Activated CD8-positive, alpha-beta memory T cell treated with anti-CD3 and anti-CD28 coated beads, Interleukin-2, amount 50 U/mL, for 48 hours (primary cell): ENCODE measurements at regions not wholly inside any gene's neighbourhood (a gene's known extent, or its start where the extent isn't known, plus 50 kb on each side); places are given as distances from the start of the nearest gene placed in this dataset.

ENCODE experiments used
- DNase-seq: peaks from one replicate; pipeline ENCODE4 v3.0.0-alpha.2; 2020

DNA sequence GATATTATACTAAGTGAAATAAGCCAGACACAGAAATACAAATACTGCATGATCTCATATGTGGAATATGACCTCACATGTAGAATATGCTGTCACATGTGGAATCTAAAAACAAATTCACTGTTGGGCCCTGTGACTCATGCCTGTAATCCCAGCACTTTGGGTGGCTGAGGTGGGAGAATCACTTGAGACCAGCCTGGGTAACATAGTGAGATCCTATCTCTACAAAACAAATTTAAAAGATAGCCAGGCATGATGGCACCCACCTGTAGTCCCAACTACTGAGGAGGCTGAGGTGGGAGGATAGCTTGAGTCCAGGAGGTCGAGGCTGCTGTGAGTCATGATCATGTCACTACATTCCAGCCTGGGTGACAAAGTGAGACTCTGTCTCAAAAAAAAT, 160.3 kb downstream of the PTEN start:
- DNase-seq, result no peak

DNA sequence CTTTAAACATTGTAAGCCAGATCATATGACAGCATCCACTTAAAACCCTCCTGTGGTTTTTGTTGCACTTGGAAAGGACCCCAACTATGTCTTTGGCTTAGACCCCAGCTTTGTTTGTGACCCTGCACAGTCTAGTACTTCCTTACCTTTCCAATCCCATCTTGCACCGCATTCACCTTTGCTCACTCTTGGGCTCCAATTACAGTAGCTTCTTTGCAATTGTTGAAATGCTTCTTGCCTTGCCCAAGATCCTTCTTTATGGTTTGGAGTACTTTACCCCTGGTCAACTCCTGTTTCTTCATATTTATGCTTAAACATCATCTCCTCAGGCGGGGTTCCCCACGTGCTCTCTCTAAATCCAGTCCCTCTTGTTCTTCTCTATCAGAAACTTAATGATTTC, 162.6 kb downstream of the PTEN start:
- no peak for DNase-seq

DNA sequence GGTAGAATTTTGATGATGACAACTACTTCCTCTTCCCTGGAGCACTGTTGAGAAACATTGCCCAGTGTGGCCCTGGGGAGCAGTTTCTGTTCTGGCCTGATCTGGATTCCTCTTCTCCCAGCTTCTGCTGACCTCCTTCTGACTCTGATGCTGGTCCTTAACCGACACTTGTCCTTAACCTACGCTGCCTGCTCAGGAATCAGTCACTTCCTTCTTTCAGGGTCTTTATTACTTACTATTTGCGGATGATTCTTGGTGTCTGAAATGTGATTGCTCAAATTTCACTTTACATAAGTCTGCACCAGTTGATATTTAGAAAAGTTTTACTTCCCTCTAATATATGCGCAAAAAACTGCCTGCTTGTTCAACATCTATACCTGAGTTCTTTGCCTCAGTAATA, 164.1 kb downstream of the PTEN start:
- no peak for DNase-seq

DNA sequence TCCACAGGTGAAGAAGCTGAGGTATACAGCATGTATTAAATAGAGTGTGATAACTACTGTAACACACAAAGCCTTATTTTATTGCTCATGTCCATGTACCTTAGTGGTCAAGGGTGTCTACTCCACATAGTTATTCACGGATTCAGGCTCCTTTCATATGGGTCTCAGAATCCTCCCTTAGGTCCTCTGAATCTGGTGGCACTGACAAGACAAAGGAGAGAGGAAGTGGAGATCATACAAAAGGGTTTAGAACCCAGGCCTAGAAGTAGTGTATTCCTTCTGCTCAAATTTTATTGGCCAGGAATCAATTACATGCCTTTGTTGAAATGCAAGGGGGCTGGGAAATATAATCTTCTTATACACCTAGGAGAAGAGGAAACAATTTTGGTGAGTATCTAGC, 164.6 kb downstream of the PTEN start:
- DNase-seq, result no peak

DNA sequence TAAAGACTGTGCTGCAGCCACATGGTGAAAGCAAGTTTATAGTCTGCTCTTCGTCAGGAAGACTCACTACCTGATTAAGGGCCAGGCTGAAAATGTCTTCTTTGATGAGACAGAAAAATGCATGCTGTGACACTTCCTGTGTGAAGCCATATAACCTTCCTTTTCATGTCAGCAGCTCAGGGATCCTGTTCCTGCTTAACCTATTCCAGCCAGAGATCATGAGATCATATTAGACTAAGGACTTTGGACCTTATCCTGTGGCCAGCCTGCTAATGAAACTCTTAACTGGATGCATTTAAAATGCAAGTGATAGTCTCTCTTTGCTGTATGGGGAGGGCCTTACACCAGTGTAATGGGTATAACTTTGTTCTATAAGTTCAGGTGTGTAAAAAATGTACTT, 165.2 kb downstream of the PTEN start:
- no peak for DNase-seq

DNA sequence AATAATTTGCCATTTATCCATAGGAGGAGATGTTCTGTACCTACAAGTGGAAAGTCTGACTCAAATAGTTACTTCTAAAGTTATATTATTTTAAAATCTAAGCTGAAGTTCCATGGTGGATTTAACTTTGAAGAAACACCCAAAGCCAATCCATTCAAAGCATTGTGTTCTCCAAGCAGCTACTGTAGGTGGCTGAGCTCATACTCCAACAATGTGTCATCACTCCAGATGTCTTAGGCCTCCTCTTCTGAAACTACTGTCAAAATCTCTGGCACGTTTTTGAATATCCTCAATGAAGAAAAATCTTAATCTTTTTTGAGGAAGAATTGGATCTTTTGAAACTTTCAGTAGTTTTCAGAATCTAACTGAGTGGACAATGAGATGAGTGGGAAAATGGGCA, 169.1 kb downstream of the PTEN start:
- no peak for DNase-seq

DNA sequence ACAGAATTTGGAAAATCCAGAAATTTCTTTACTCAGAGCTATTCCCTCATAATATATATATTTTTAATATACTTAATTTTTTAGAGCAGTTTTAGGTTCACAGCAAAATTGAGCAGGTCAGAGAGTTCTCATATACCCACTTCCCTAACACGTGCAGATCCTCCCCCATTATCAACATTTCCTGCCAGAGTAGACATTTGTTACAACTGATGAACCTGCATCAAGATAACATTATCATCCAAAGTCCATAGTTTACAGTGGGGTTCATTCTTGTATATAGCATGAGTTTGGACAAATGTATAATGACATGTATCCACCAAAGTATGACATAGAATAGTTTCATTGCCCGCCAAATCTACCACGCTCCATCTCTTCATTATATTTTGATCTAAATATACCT, 170.0 kb downstream of the PTEN start:
- DNase-seq, result no peak

DNA sequence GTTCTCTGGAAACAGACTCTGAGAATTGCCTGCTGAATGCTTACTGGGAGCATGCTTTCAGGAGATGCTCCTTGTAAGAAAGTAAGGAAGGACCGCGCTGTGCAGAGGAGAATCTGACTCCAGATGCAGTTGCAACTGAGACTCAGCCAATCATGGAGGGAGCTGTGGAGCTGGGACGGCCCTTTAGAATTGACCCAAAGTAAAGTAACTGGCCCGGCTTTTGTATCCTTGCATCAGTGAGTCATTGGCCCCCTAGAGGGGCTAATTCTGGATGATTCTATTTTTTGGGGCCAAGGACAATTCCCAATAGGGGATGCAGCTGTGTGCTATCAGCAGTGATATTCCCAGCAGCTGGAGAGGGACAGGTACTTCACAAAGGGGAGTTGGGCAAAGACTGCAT, 170.4 kb downstream of the PTEN start:
- no peak for DNase-seq

DNA sequence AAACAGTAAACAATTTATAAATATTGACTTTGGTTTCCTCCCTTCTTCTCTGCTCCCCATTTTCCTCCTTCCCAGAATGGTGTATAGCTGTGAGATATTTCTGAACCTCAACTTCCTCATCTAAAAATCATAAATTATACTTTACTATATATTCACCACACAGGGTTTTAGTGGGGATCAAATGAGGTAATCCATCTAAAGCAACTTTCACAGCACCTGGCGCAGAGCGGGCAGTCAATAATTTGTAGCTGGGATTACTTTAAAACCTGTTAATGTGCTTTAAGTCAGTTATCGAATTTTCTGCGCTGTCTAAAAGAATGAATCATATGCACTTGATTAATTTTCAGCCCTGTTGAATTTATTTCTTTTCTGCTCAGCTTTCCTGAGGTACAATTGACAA, 172.7 kb downstream of the PTEN start:
- DNase-seq, result no peak

DNA sequence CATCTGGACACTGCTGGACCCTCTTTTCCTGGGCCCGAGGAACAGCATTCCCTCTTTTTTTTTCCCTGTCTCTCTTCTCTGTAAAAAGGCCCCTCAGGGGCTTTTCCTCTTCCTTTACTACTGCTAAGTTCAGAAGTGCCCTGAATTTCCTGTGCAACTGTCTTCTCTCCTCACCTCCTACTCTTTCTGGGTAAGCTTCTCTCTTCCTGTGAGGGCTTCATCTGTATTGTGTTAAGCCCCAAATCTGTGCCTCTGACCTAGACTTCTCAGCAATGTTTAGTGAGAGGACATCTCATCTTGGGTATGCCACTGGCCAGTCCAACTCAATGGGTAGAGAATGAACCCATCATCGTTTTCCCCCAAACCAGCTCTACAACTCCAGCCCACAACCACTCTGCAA, 174.2 kb downstream of the PTEN start:
- DNase-seq, result no peak

DNA sequence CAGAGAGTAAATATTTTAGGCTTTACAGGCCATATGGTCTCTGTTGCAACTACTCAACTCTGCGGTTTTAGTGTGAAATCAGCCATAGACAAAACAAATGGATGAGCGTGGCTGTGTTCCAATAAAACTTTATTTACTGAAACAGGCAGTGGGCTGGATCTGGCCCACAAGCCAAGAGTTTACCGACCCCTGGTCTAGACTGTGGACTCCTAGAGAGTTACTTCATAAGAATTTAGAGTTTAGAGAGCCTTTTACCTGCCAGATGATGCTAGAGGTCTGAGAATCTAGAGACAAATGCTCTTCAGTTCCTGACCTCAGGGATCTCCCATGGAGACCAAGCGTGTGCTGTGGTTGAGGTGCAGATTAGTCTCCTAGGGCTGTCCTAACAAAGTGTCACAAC, 174.8 kb downstream of the PTEN start:
- no peak for DNase-seq

DNA sequence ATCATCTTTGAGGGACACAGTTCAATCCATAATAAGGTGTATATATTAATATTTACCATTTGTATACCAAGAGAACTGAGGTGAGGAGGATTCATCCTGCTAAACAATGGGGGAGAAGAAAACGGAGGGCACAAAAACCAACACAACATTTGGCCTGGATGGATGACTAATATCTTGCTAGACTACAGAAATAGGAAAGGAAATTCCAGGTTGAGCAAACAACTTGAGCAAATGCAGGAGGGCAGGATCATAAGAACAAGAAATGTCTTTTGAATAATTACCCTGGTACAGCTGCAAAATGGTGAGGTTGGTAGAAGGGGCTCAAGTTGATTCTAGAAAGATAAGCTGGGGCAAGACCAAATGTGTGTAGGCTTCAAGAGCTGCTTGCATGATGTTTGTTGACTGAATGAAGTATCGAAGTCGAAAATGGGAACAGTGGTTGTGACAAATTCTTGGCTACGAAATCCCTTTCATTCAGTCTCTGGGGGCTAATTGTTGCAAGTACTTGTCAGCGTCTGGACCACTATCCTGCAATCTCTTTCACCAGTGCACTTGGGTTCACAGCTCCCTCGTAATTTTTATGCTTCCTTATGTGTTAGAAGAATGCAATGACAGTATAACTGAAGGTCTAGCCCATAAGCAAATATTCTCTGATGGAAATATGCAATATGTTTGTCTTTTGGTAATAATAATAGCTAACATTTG, 176.2 kb downstream of the PTEN start:
- DNase-seq, result no peak

DNA sequence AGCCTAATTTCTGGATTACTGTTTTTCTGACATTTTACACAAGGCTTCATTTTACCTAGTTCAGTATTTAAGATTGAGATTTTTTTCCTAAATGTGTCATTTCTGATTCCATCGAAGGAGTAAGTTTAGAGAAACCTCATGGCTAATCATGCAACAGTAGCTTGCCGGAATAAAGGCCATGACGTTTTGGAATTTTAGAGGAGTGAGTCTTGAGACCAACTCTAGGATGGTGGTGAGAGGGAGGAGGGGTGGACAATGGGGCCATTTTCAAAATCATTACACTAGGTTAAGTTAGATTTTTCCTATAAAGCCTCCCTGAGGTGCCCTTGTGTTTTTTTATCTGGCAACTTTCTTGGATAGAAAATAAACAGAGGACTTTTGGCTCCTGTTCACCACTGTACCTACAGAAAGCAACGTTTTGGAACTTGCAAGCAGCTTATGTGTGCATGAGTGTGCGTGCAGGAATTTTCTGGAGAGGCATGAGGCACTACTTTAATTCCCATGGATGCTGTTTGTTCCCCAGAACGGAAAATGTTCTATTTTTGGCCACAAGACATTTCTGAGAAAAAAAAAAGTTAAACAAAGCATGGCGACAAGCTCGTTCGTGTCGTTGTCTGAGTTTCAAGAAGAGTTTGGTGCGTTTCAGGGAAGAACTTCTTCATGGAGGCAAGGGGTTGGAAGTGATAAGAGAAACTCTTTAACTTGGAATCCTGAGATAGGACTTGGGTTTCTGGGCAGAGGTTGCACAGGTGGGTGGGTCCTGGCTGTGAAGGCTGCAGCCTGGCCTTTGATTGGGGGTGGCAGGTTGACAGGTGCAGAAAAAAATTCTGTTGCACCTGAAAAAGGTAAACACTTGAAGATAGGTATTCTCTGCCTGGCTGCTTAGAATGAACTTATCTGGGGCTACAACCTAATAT, 178.1 kb downstream of the PTEN start:
- DNase-seq, result no peak

DNA sequence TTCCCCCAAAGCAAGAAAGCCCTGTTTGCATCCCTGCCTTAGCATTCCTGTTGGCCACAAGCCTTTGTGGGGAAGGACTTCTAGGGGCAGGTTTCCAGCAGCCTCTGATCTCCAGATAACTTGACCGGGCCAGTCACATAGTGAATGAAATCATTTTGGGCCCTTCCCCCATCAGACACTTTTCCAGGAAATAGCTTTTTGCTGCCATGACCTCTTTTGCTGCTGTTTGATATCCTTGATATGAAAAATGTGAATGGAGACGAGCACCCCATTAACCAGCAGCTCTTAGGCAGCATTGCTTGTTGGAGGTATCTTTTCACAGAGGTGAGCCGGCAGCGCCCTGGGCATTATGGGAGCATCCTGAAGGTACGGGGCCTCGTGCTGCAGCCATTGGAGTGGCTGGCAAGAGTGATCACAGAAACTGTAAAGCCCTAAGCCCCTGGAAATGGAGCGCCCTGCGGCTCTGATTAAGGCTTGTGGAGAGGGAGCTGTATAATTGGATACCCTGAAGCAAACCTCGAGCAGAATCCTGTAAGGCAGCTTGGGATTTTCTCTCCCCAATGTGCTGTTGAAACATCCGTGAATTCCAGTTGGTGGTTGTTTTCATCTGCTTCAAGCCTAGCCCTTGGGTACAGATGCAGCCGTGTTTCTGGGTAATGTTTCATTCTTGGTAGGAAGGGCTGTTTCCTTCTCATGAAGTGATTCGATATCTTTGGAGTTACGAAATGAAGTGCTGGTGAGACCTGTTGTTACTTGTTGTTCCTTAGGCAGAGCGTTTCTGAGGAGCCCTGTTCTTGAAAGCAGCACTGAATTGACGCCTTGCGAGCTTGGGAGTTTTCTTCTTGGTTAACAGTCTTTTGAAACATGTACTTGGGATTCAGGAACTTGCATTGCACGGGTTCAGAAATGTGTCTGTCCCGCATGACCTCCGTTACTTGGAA, 179.0 kb downstream of the PTEN start:
- no peak for DNase-seq

DNA sequence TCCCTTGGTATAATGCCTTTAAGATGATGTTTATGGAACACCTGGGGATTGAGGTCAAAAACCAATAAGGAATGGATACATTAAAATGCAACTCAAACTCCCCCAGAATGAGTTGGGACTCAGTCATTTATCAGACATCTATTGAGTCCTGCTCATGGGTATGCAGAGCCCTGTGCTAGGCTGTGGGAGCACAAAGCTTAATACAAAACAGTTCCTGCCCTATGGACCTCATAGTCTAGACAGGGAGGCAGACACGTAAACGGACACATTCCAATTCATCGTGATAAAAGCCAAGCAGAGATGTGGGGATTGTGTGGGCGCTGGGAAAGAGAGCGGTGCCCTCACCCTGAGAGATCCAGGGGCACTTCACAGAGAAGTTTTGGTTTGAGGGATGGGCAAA, 181.7 kb downstream of the PTEN start:
- no peak for DNase-seq

DNA sequence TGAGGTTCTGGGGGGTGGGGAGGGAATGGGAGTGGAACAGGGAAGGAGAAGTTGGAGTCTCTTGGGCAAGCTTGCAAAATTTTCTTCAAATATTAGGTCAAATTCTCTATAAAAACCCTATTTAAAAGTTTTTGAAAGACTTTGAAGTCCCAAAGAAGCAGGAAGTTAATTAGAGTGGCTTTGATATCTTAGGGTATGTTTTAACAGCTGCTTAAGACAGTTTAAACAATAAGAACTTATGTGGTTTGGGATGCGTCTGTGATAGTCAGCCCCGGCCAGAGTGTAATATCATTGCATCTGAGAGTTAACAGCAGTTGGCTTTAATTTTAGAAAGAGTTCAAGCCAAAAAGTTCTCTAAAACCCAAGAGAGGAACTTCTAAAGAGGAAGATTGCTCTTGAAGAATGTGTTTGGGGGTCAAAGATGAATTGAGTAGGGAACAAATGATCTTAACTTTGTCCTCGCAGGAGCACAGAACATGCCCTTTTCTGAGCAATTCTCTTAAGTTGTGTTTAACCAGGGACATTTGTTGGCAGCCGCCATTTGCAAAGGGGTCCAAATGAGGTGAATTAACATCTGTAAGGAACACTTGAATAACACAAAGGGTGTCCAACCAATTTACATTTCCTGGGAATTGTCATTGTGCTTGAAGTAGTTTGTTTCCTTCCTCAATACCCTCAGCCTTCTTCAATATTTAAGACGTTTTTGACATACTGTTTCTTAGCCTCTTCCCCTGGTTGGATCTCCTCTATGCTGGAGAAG, 182.4 kb downstream of the PTEN start:
- no peak for DNase-seq

DNA sequence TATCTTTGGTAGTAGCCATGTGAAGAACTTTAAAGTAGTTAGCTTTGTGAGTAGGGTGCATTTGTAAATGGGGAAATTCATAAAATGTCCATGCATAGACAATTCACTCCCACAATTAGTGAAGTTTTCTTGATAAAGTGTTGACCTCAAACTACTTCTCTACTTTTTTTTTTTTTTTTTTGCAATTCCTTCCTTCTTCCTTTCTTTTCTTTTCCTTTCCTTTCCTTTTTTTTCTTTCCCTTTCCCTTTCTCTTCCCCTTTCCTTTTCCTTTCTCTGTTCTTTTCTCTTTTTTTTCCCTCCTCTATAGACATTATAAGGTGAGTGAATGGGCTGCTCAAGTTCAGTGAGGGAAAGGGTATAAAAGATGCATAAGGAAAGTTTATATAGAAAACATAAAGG, 184.2 kb downstream of the PTEN start:
- DNase-seq, result no peak

DNA sequence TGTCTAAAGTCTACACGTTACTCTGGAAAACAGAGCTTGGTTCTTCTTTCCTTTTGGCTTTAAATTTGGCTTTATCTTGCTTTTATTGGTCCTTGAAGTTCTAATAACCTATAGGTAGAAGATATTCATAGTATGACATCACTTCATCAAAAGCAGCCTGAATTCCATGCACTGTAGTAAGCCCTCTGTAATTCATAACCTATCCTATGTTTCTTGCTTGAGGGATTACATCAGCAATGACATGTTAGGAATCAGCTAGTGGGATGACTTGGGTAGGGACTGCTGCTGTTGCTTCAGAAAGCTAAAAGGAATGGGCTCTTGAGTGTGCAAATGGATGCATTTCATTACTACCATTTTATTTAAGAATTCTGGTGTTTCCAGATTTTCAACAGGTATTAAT, 184.9 kb downstream of the PTEN start:
- DNase-seq, result no peak

DNA sequence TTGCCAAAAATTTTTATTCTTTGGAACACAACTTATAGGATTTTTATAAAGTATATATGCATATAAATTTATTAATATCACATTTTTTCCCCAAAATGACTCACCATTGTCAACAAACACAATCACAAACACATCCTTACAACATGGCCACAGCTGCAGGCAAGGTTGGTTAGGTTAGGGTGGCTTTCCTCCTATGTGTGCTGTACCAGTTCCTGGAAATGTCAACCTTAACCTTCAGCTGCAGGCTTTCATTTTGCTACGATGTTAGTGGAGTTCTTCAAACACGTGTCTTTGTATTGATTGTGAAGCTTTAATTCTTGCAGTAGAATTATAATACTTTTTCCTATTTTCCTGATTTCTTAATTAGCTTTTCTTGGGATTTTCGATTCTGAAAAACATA, 185.8 kb downstream of the PTEN start:
- DNase-seq, result no peak

DNA sequence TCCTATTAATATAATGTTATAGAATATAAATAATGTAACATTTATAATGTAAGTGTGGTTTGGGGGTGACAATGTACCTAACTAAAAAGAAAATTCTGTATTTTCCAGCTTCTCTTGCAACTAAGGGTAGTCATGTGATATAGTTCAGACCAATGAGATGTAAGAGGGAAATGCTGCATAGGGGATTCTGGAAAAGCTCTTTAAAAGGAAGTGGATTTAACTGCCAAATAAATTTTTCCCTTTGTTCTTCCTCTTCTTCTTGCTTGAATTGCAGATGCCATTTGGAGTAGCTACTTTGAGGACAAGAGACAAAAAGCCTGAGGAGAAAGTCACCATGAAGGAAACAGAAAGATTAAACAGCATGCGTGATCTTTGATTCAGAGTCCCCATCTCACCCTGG, 194.3 kb downstream of the PTEN start:
- DNase-seq, result no peak

DNA sequence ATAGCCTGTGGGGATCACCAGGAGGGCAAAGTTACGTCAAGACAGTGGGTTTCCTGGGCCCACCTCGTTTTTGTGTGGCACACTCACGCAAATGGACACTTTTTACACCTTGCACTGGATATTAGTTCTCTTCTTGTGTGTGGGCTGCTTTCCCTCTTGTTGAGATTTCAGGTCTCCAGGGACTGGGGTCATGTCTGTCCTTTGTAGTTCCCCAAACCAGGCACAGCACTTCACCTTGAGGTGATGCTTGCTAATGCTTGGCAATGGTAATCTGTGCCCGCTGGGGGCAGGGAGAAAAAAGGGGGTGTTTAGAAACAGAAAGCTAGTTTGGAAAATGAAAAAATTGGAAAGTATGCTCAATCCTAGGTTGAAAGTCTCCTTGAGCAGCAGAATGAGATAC, 195.3 kb downstream of the PTEN start:
- no peak for DNase-seq

DNA sequence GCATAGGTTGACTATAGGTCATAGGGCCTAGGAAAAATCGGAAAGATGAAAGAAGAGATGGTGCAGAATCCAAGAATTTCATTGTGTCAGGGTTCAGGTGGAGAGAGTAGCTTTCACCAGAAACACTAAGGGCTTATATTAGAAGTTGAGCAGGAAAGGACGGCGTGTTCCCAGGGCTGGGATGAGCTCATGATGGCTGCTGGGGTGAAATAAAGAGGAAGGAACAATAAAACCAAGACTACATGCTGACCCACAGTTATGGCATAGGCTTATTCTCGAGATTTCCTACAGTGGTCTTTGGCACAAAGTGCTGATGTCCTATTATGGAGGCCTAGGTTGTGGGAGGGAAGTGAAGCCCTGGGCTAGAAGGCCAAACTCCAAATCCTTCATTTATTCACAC, 195.8 kb downstream of the PTEN start:
- DNase-seq, result no peak

DNA sequence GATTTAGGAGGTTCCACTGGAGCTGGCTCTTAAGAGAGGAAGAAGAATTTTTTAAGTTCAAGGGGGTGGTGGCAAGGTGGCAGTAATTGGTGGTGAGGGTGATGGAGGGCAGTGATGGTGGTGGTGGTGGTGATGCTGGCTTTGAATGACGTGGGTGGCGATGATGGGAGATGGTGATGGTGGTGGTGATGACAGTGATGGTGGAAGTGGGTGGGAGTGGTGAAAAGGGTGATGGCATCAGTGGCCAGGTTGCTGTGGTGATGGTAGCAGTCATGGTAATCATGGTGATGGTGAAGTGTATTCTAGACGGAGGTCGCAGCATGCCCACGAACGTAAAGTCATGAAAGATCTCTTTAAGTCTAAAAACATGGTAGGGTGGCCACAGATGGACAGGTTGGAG, 197.3 kb downstream of the PTEN start:
- DNase-seq, result no peak
